Neural progenitor cell (in vitro differentiated cells): ENCODE measurements at regions not wholly inside any gene's neighbourhood (a gene's known extent, or its start where the extent isn't known, plus 50 kb on each side); places are given as distances from the start of the nearest gene placed in this dataset.

Experiments
- CTCF ChIP-seq: fragments of 200-600 bp; sonication (generic); IDR thresholded peaks from 2 replicates; pipeline ENCODE4 v1.5.1; 2017; ENCODE audit warnings: antibody characterized with exemption, mild to moderate bottlenecking
- EZH2 ChIP-seq: fragments of 200-600 bp; sonication (generic); IDR thresholded peaks from 2 replicates; pipeline ENCODE4 v1.6.1; 2017; ENCODE audit warnings: antibody characterized with exemption, mild to moderate bottlenecking, moderate library complexity

GRCh38 chr18:61273533-61273932, 59.7 kb upstream of the CDH20 start:
- TF ChIP-seq CTCF, result no peak
- TF ChIP-seq EZH2, result no peak
